ENCODE measurements at regions not wholly inside any gene's neighbourhood (a gene's known extent, or its start where the extent isn't known, plus 50 kb on each side); places are given as distances from the start of the nearest gene placed in this dataset.

GRCh38 chr2:129880971-129881370 is 98.5 kb upstream of the RAB6C start:
- Histone ChIP-seq H3K4me1 (ENCODE audit: control insufficient read depth in 5 of 5, insufficient read depth in 5 of 5, low read length in 5 of 5) (peaks cover 0 to 18% (median 14%) of the 10 kb centered on the region in 5 donors), H3K9ac (ENCODE audit: low read length in 5 of 5) (no peak overlapping the region), H3K9me3 (ENCODE audit: control insufficient read depth in 5 of 5, low read length in 5 of 5) (no peaks in the 10 kb centered on the region), H3K36me3 (ENCODE audit: control insufficient read depth in 5 of 5, insufficient read depth in 5 of 5, low read length in 5 of 5) (no peaks in the 10 kb centered on the region), H3K27me3 (ENCODE audit: control insufficient read depth in 5 of 5, insufficient read depth in 4 of 5, low read length in 5 of 5) (peaks cover 0 to 3% (median 0%) of the 10 kb centered on the region in 5 donors), H3K4me3 (ENCODE audit: low read depth in 1 of 5, low read length in 5 of 5) (no peak overlapping the region), H3K27ac (ENCODE audit: low read depth, low read length) (no peak overlapping the region)

DNA sequence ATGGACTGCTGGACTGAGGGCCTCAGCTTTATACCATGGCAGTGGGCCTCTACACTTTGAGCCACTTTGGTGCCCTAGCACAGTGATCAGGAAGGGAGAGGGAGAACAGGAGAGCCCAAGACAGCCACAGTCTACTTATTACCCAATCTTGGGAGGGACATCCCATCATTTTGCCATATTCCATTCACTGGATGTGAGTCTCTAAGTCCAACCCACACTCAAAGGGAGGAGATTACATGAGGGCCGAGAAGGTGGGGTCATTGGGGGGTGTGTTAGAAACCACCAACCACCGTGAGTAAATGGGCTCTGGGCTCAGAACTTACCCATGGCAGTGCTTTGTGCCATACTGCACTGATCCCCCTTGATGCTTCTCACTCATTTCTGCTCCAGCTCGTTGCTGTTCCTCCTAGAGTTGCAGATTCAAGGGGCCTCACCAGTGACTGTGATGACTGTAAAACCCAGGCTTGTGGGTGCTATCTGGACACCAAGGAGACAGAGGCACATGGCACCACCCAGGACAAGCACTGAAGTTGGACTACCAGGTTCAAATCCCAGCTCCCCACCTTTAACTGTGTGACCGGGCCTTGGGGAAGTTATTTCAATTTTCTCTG is 97.6 kb upstream of the RAB6C start:
- Histone ChIP-seq H3K36me3 (ENCODE audit: control insufficient read depth in 5 of 5, insufficient read depth in 5 of 5, low read length in 5 of 5) (no peaks in the 10 kb centered on the region), H3K4me3 (ENCODE audit: low read depth in 1 of 5, low read length in 5 of 5) (no peak overlapping the region), H3K27me3 (ENCODE audit: control insufficient read depth in 5 of 5, insufficient read depth in 4 of 5, low read length in 5 of 5) (peaks cover 0 to 3% (median 0%) of the 10 kb centered on the region in 5 donors), H3K4me1 (ENCODE audit: control insufficient read depth in 5 of 5, insufficient read depth in 5 of 5, low read length in 5 of 5) (peaks cover 0 to 14% (median 9%) of the 10 kb centered on the region in 5 donors), H3K9ac (ENCODE audit: low read length in 5 of 5) (no peak overlapping the region), H3K9me3 (ENCODE audit: control insufficient read depth in 5 of 5, low read length in 5 of 5) (no peaks in the 10 kb centered on the region), H3K27ac (ENCODE audit: low read depth, low read length) (no peak overlapping the region)

- H3K27ac ChIP-seq (ENCODE audit: low read depth, low read length), result no peak overlapping the region
- H3K4me3 ChIP-seq (ENCODE audit: low read depth in 1 of 5, low read length in 5 of 5), result no peak overlapping the region
- H3K36me3 ChIP-seq (ENCODE audit: control insufficient read depth in 5 of 5, insufficient read depth in 5 of 5, low read length in 5 of 5), result no peaks in the 10 kb centered on the region
- H3K9ac ChIP-seq (ENCODE audit: low read length in 5 of 5), result no peak overlapping the region
- no peaks in the 10 kb centered on the region for H3K9me3 ChIP-seq (ENCODE audit: control insufficient read depth in 5 of 5, low read length in 5 of 5)
- H3K4me1 ChIP-seq (ENCODE audit: control insufficient read depth in 5 of 5, insufficient read depth in 5 of 5, low read length in 5 of 5), result peaks cover 0 to 10% (median 6%) of the 10 kb centered on the region in 5 donors
- peaks cover 0 to 3% (median 0%) of the 10 kb centered on the region in 5 donors for H3K27me3 ChIP-seq (ENCODE audit: control insufficient read depth in 5 of 5, insufficient read depth in 4 of 5, low read length in 5 of 5)
Measured at GRCh38 chr2:129882476-129882875, 97.0 kb upstream of the RAB6C start.

- no peak overlapping the region for H3K9ac ChIP-seq (ENCODE audit: low read length in 5 of 5)
- H3K27ac ChIP-seq (ENCODE audit: low read depth, low read length), result no peak overlapping the region
- H3K27me3 ChIP-seq (ENCODE audit: control insufficient read depth in 5 of 5, insufficient read depth in 4 of 5, low read length in 5 of 5), result peaks cover 0 to 8% (median 0%) of the 10 kb centered on the region in 5 donors
- H3K9me3 ChIP-seq (ENCODE audit: control insufficient read depth in 5 of 5, low read length in 5 of 5), result no peaks in the 10 kb centered on the region
- peaks cover 0 to 5% (median 2%) of the 10 kb centered on the region in 5 donors for H3K4me1 ChIP-seq (ENCODE audit: control insufficient read depth in 5 of 5, insufficient read depth in 5 of 5, low read length in 5 of 5)
- H3K4me3 ChIP-seq (ENCODE audit: low read depth in 1 of 5, low read length in 5 of 5), result no peak overlapping the region
- H3K36me3 ChIP-seq (ENCODE audit: control insufficient read depth in 5 of 5, insufficient read depth in 5 of 5, low read length in 5 of 5), result no peaks in the 10 kb centered on the region
Measured at GRCh38 chr2:129883121-129883520, 96.3 kb upstream of the RAB6C start.

DNA sequence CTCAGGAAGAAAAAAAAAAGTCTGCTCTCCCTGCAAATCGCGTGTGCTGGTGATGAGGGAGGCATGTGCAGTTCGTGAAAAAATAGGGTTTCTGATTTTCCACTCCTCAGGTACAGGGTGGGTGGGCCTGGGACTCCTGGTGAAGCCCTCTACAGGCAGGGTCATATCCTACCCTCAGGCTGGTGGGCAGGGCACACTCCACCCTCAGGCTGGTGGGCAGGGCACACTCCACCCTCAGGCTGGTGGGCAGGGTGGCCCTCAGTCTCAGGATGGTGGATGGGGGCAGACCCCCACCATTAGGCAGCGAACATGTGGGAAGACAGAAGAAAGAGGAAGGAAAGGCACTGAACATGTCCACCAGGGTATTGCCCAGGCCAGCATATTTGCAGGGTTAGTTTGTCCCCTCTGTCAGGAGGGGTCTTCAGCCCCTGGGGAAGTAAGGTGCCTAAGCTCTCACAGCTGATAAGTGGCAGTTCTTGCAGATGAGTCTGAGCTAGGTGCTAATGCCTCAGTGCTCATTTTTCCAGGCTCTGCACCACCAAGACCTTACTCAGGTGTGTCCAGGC is 95.2 kb upstream of the RAB6C start:
- Histone ChIP-seq H3K27ac (ENCODE audit: low read depth, low read length) (no peak overlapping the region), H3K9ac (ENCODE audit: low read length in 5 of 5) (no peak overlapping the region), H3K4me3 (ENCODE audit: low read depth in 1 of 5, low read length in 5 of 5) (no peak overlapping the region)

DNA sequence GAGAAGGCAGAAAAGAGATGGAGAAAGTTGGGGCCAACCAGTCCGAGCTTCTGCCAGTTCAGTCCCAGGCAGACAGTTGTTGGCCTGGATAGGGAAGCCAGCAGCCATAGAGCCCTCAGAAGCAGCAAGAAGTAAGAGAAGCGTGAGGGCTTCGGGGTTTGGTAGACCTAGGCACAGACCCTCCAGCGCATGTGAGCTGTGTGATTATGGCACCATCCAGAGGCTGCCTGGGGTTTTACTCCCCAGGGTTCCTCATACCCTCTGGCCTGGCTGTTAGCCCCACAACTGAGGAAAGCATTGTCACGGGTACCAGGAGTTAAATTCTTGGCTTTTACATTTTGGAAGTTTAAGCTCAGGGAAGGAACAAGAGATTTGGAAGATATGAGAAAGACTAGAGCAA is 93.7 kb upstream of the RAB6C start:
- Histone ChIP-seq H3K9ac (ENCODE audit: low read length in 5 of 5) (no peak overlapping the region), H3K4me3 (ENCODE audit: low read depth in 1 of 5, low read length in 5 of 5) (no peak overlapping the region), H3K27me3 (ENCODE audit: control insufficient read depth in 5 of 5, insufficient read depth in 4 of 5, low read length in 5 of 5) (peaks cover 0 to 8% (median 2%) of the 10 kb centered on the region in 5 donors), H3K4me1 (ENCODE audit: control insufficient read depth in 5 of 5, insufficient read depth in 5 of 5, low read length in 5 of 5) (peaks cover 0 to 7% (median 0%) of the 10 kb centered on the region in 5 donors), H3K9me3 (ENCODE audit: control insufficient read depth in 5 of 5, low read length in 5 of 5) (no peaks in the 10 kb centered on the region), H3K36me3 (ENCODE audit: control insufficient read depth in 5 of 5, insufficient read depth in 5 of 5, low read length in 5 of 5) (no peaks in the 10 kb centered on the region), H3K27ac (ENCODE audit: low read depth, low read length) (no peak overlapping the region)

More for the DNA sequence above, 95.2 kb upstream of the RAB6C start:
- H3K36me3 ChIP-seq (ENCODE audit: control insufficient read depth in 5 of 5, insufficient read depth in 5 of 5, low read length in 5 of 5), result no peaks in the 10 kb centered on the region
- H3K27me3 ChIP-seq (ENCODE audit: control insufficient read depth in 5 of 5, insufficient read depth in 4 of 5, low read length in 5 of 5), result peaks cover 0 to 8% (median 2%) of the 10 kb centered on the region in 5 donors
- H3K9me3 ChIP-seq (ENCODE audit: control insufficient read depth in 5 of 5, low read length in 5 of 5), result no peaks in the 10 kb centered on the region
- H3K4me1 ChIP-seq (ENCODE audit: control insufficient read depth in 5 of 5, insufficient read depth in 5 of 5, low read length in 5 of 5), result peaks cover 0 to 7% (median 0%) of the 10 kb centered on the region in 5 donors

DNA sequence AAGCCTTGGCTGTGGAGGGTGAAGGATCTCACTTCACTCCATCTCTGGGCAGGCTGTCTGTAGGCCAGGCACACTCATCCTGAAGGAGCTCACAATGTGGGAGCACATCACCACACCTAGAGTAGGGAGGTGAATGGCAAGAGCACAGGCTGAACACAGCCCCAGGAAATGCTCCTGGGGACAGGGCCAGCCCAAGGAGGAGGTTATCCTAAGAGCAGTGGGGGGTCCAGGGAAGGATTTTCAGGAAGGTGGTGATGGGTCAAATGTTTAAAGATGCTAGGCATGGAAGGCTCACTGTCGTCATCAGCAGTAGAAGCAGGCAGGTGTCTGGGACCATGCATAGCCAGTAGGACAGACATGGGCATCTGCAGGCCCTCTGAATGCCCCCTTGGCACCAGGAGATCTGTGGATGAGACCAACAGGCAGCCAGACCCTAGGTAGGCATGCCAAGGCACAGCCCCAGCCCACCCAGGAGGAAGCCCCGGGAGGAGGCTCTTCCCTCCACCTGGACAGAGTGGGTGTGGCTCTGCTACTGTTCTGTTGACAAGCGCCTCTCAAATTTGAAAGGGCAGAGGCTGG is 91.7 kb upstream of the RAB6C start:
- Histone ChIP-seq H3K9ac (ENCODE audit: low read length in 5 of 5) (no peak overlapping the region), H3K4me3 (ENCODE audit: low read depth in 1 of 5, low read length in 5 of 5) (no peak overlapping the region), H3K27me3 (ENCODE audit: control insufficient read depth in 5 of 5, insufficient read depth in 4 of 5, low read length in 5 of 5) (peaks cover 0 to 8% (median 5%) of the 10 kb centered on the region in 5 donors), H3K27ac (ENCODE audit: low read depth, low read length) (no peak overlapping the region), H3K9me3 (ENCODE audit: control insufficient read depth in 5 of 5, low read length in 5 of 5) (no peaks in the 10 kb centered on the region), H3K4me1 (ENCODE audit: control insufficient read depth in 5 of 5, insufficient read depth in 5 of 5, low read length in 5 of 5) (peaks cover 0 to 7% (median 0%) of the 10 kb centered on the region in 5 donors), H3K36me3 (ENCODE audit: control insufficient read depth in 5 of 5, insufficient read depth in 5 of 5, low read length in 5 of 5) (no peaks in the 10 kb centered on the region)

DNA sequence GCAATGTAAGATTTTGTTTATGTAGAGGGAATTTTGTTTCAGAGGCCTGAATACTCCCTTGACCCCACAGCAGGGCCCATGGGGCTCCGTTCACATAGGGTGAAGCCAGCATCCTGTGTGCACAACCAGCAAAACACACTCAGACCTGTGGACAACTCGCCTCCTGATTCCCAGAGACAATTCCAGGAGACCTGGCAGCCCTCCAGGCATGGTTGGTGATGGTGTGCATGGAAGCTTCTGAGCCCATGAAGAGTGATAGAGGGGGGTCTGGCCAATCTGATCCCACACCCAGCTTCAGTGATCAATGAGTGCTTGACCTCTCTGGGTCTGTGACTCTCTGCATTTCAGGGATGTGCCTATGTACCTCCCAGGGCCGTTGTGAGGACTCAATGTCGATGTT is 91.0 kb upstream of the RAB6C start:
- Histone ChIP-seq H3K9me3 (ENCODE audit: control insufficient read depth in 5 of 5, low read length in 5 of 5) (no peaks in the 10 kb centered on the region), H3K27ac (ENCODE audit: low read depth, low read length) (no peak overlapping the region), H3K4me3 (ENCODE audit: low read depth in 1 of 5, low read length in 5 of 5) (no peak overlapping the region), H3K27me3 (ENCODE audit: control insufficient read depth in 5 of 5, insufficient read depth in 4 of 5, low read length in 5 of 5) (peaks cover 0 to 9% (median 5%) of the 10 kb centered on the region in 5 donors), H3K36me3 (ENCODE audit: control insufficient read depth in 5 of 5, insufficient read depth in 5 of 5, low read length in 5 of 5) (no peaks in the 10 kb centered on the region), H3K4me1 (ENCODE audit: control insufficient read depth in 5 of 5, insufficient read depth in 5 of 5, low read length in 5 of 5) (peaks cover 0 to 7% (median 0%) of the 10 kb centered on the region in 5 donors), H3K9ac (ENCODE audit: low read length in 5 of 5) (peak overlapping the region in 1 of 5 donors; percentile 23)

- H3K9ac ChIP-seq (ENCODE audit: low read length in 5 of 5), result peak overlapping the region in 1 of 5 donors; percentile 23
- no peak overlapping the region for H3K27ac ChIP-seq (ENCODE audit: low read depth, low read length)
- peaks cover 0 to 7% (median 0%) of the 10 kb centered on the region in 5 donors for H3K4me1 ChIP-seq (ENCODE audit: control insufficient read depth in 5 of 5, insufficient read depth in 5 of 5, low read length in 5 of 5)
- H3K9me3 ChIP-seq (ENCODE audit: control insufficient read depth in 5 of 5, low read length in 5 of 5), result no peaks in the 10 kb centered on the region
- H3K4me3 ChIP-seq (ENCODE audit: low read depth in 1 of 5, low read length in 5 of 5), result no peak overlapping the region
- peaks cover 0 to 9% (median 5%) of the 10 kb centered on the region in 5 donors for H3K27me3 ChIP-seq (ENCODE audit: control insufficient read depth in 5 of 5, insufficient read depth in 4 of 5, low read length in 5 of 5)
- no peaks in the 10 kb centered on the region for H3K36me3 ChIP-seq (ENCODE audit: control insufficient read depth in 5 of 5, insufficient read depth in 5 of 5, low read length in 5 of 5)
Measured at GRCh38 chr2:129888896-129889295, 90.6 kb upstream of the RAB6C start.
